Liver (tissue), 8 donors: ENCODE measurements at regions not wholly inside any gene's neighbourhood (a gene's known extent, or its start where the extent isn't known, plus 50 kb on each side); places are given as distances from the start of the nearest gene placed in this dataset.

Source experiments
- DNase-seq: peaks from one replicate; pipeline ENCODE4 v3.0.0-alpha.2; 2017; ENCODE audit warnings: low spot score
- H3K27ac ChIP-seq, 2 donors: one replicate each; pipeline ENCODE4 v1.7.0; 2013; ENCODE audit warnings: inconsistent platforms in 2 of 2, low read length in 2 of 2, control low read depth in 1 of 2, low read depth in 1 of 2, mild to moderate bottlenecking in 1 of 2
- H3K27me3 ChIP-seq, 4 donors: one replicate each; pipeline versions ENCODE4 v1.6.1 to v1.7.0; 2013; ENCODE audit warnings: low read length in 3 of 4, inconsistent platforms in 1 of 4, mild to moderate bottlenecking in 1 of 4, moderate library complexity in 1 of 4; ENCODE audit not compliant: control insufficient read depth in 4 of 4, insufficient read depth in 4 of 4
- H3K36me3 ChIP-seq, 4 donors: one replicate each; pipeline versions ENCODE4 v1.6.1 to v1.7.0; 2013; ENCODE audit warnings: low read length in 3 of 4, mild to moderate bottlenecking in 3 of 4, low read depth in 1 of 4, moderate library complexity in 1 of 4; ENCODE audit not compliant: control insufficient read depth in 4 of 4, insufficient read depth in 3 of 4
- H3K4me1 ChIP-seq, 4 donors: one replicate each; pipeline versions ENCODE4 v1.6.1 to v1.7.0; 2013; ENCODE audit warnings: low read length in 3 of 4, mild to moderate bottlenecking in 3 of 4, moderate library complexity in 1 of 4; ENCODE audit not compliant: control insufficient read depth in 4 of 4, insufficient read depth in 4 of 4
- H3K4me3 ChIP-seq, 3 donors: one replicate each; pipeline versions ENCODE4 v1.6.1 to v1.7.0; 2013; ENCODE audit warnings: low read length in 3 of 3, control low read depth in 1 of 3, low read depth in 1 of 3, mild to moderate bottlenecking in 1 of 3
- H3K9ac ChIP-seq, 2 donors: one replicate each; pipeline ENCODE4 v1.7.0; 2013; ENCODE audit warnings: low read length in 2 of 2, mild to moderate bottlenecking in 2 of 2, moderate library complexity in 2 of 2, control low read depth in 1 of 2, low read depth in 1 of 2
- H3K9me3 ChIP-seq, 4 donors: one replicate each; pipeline versions ENCODE4 v1.6.1 to v1.7.0; 2013; ENCODE audit warnings: low read length in 3 of 4; ENCODE audit not compliant: control insufficient read depth in 4 of 4
- ATF3 ChIP-seq: IDR thresholded peaks from 2 replicates; pipeline ENCODE4 v1.6.1; 2016; ENCODE audit warnings: antibody characterized with exemption
- CTCF ChIP-seq: fragments of 150-350 bp; IDR thresholded peaks from 2 replicates; pipeline ENCODE4 v1.5.1; 2017; ENCODE audit warnings: improper control_type of control experiment, low read depth, low read length; ENCODE audit not compliant: missing input control
- EGR1 ChIP-seq, 2 donors: IDR thresholded peaks; 2 replicates each; pipeline ENCODE4 v1.6.1; 2016 to 2018; ENCODE audit warnings: antibody characterized with exemption in 2 of 2, low read depth in 2 of 2
- FOXA1 ChIP-seq: IDR thresholded peaks from 2 replicates; pipeline ENCODE4 v1.6.1; 2016; ENCODE audit warnings: antibody characterized with exemption
- FOXA2 ChIP-seq: IDR thresholded peaks from 2 replicates; pipeline ENCODE4 v1.6.1; 2016; ENCODE audit warnings: antibody characterized with exemption
- GABPA ChIP-seq, 2 donors: IDR thresholded peaks in 1 of 2; conservative IDR thresholded peaks in 1 of 2; 2 replicates each; pipeline ENCODE4 v1.6.1; 2016; ENCODE audit warnings: antibody characterized with exemption in 2 of 2, mild to moderate bottlenecking in 1 of 2, moderate library complexity in 1 of 2
- HNF4A ChIP-seq, 2 donors: conservative IDR thresholded peaks; 2 replicates each; pipeline ENCODE4 v1.6.1; 2016; ENCODE audit warnings: antibody characterized with exemption in 2 of 2, mild to moderate bottlenecking in 2 of 2
- HNF4G ChIP-seq: IDR thresholded peaks from 2 replicates; pipeline ENCODE4 v1.6.1; 2016; ENCODE audit warnings: antibody characterized with exemption
- JUND ChIP-seq, 2 donors: IDR thresholded peaks; 2 replicates each; pipeline ENCODE4 v1.6.1; 2016; ENCODE audit warnings: antibody characterized with exemption in 2 of 2
- MAX ChIP-seq: IDR thresholded peaks from 2 replicates; pipeline ENCODE4 v1.6.1; 2016; ENCODE audit warnings: antibody characterized with exemption
- NR2F2 ChIP-seq: IDR thresholded peaks from 2 replicates; pipeline ENCODE4 v1.6.1; 2016; ENCODE audit warnings: antibody characterized with exemption
- RAD21 ChIP-seq, 2 donors: IDR thresholded peaks; 2 replicates each; pipeline ENCODE4 v1.6.1; 2016; ENCODE audit warnings: antibody characterized with exemption in 2 of 2, mild to moderate bottlenecking in 2 of 2
- REST ChIP-seq: IDR thresholded peaks from 2 replicates; pipeline ENCODE4 v1.6.1; 2016; ENCODE audit warnings: antibody characterized with exemption, mild to moderate bottlenecking
- RXRA ChIP-seq, 2 donors: IDR thresholded peaks; 2 replicates each; pipeline ENCODE4 v1.6.1; 2017 to 2018; ENCODE audit warnings: antibody characterized with exemption in 2 of 2, mild to moderate bottlenecking in 1 of 2
- YY1 ChIP-seq: IDR thresholded peaks from 2 replicates; pipeline ENCODE4 v1.6.1; 2016; ENCODE audit warnings: antibody characterized with exemption, mild to moderate bottlenecking
- ZBTB33 ChIP-seq: IDR thresholded peaks from 2 replicates; pipeline ENCODE4 v1.6.1; 2016; ENCODE audit warnings: antibody characterized with exemption
- WGBS: extraction: QIAGEN DNeasy Blood & Tissue Kit; methylation state at CpG from one replicate; pipeline ENCODE4 v1.1.7; 2013; 5-methylcytosine and 5-hydroxymethylcytosine counted together
- donor health status: healthy.
- donor health status: healthy.
- donor health status: healthy.
- donor health status: healthy.
- donor health status: healthy.

GRCh38 chr21:18819507-18819906 is 415.9 kb upstream of the TMPRSS15 start (continued):
- TF ChIP-seq REST, result no peak
- no peak for TF ChIP-seq RAD21 (IDR thresholded peaks at IDR 0.05)
- TF ChIP-seq EGR1 (IDR thresholded peaks at IDR 0.05; ENCODE audit: low read depth in 2 of 2), result no peak
- TF ChIP-seq HNF4A (conservative IDR thresholded peaks at IDR 0.05), result no peak
- no peak for TF ChIP-seq HNF4G
- TF ChIP-seq FOXA1, result no peak

GRCh38 chr21:18826562-18826961 is 423.0 kb upstream of the TMPRSS15 start:
- no peak for TF ChIP-seq HNF4A (conservative IDR thresholded peaks at IDR 0.05)
- no peak for TF ChIP-seq MAX
- no peak for TF ChIP-seq YY1
- TF ChIP-seq RXRA (IDR thresholded peaks at IDR 0.05), result no peak
- TF ChIP-seq FOXA2, result no peak
- no peak for TF ChIP-seq GABPA (IDR thresholded peaks at IDR 0.05 in 1 of 2, conservative IDR thresholded peaks at IDR 0.05 in 1 of 2)
- TF ChIP-seq JUND (IDR thresholded peaks at IDR 0.05), result no peak
- TF ChIP-seq FOXA1, result no peak
- TF ChIP-seq HNF4G, result no peak
- no peak for TF ChIP-seq ATF3
- no peak for TF ChIP-seq NR2F2
- TF ChIP-seq ZBTB33, result no peak
- no peak for TF ChIP-seq EGR1 (IDR thresholded peaks at IDR 0.05; ENCODE audit: low read depth in 2 of 2)
- TF ChIP-seq CTCF, result no peak
- DNase-seq, result no peak
- Histone ChIP-seq H3K9me3 (no peaks in the 10 kb centered on the region), H3K27ac (no peak overlapping the region), H3K4me3 (no peak overlapping the region), H3K9ac (no peak overlapping the region), H3K27me3 (no peaks in the 10 kb centered on the region), H3K4me1 (no peaks in the 10 kb centered on the region), H3K36me3 (no peaks in the 10 kb centered on the region)
- 66% methylated on average over 4 of the region's 4 CpGs for WGBS
